WTC11 (cell line): ENCODE measurements at regions not wholly inside any gene's neighbourhood (a gene's known extent, or its start where the extent isn't known, plus 50 kb on each side); places are given as distances from the start of the nearest gene placed in this dataset.

Source experiments
- ATAC-seq: fragments of 200-7000 bp; cut with Tn5 transposase; 2 replicates; pipeline ENCODE4 v1.10.0; 2021; ENCODE audit warnings: mild to moderate bottlenecking, moderate library complexity
- CTCF ChIA-PET: fragments of 300-600 bp; sonication (Branson Sonifier 250); formaldehyde crosslinking; loops from one replicate; lab custom pipeline; 2021; ENCODE audit warnings: antibody characterized with exemption; lab: Charles Lee
- POLR2A ChIA-PET: fragments of 350-600 bp; sonication (Branson Sonifier 250); formaldehyde crosslinking; loops from one replicate; lab custom pipeline; 2021; ENCODE audit warnings: antibody characterized with exemption; lab: Charles Lee
- DNase-seq: peaks from one replicate; pipeline ENCODE4 v3.0.0; 2021; ENCODE audit warnings: low spot score
- H3K27ac Mint-ChIP-seq: 2 replicates; pipeline ENCODE4 v1.8.0; 2021; ENCODE audit warnings: mixed read lengths
- H3K27me3 Mint-ChIP-seq: 2 replicates; pipeline ENCODE4 v1.8.0; 2021; ENCODE audit warnings: low read depth, mild to moderate bottlenecking, moderate library complexity, mixed read lengths
- H3K36me3 Mint-ChIP-seq: 2 replicates; pipeline ENCODE4 v1.8.0; 2021; ENCODE audit warnings: mixed read lengths
- H3K4me1 Mint-ChIP-seq: 2 replicates; pipeline ENCODE4 v1.8.0; 2022; ENCODE audit warnings: mixed read lengths
- H3K4me3 Mint-ChIP-seq: 2 replicates; pipeline ENCODE4 v1.8.0; 2021; ENCODE audit warnings: mild to moderate bottlenecking, moderate library complexity, mixed read lengths
- H3K9me3 Mint-ChIP-seq: 2 replicates; pipeline ENCODE4 v1.8.0; 2021; ENCODE audit warnings: mixed read lengths
- ELF4 ChIP-seq: sonication (generic); formaldehyde crosslinking; IDR thresholded peaks from 2 replicates; pipeline ENCODE4 v1.8.1; 2022; ENCODE audit warnings: low read depth, mild to moderate bottlenecking, moderate library complexity, missing genetic modification reagents
- EMX1 ChIP-seq: fragments of 250-450 bp; sonication (Bioruptor Pico); IDR thresholded peaks from 2 replicates; pipeline ENCODE4 v1.8.0; 2021; ENCODE audit warnings: mild to moderate bottlenecking
- ESRRA ChIP-seq: sonication (generic); formaldehyde crosslinking; IDR thresholded peaks from 2 replicates; pipeline ENCODE4 v1.8.1; 2022; ENCODE audit warnings: mild to moderate bottlenecking, missing genetic modification reagents, borderline replicate concordance
- MYBL2 ChIP-seq: sonication (generic); formaldehyde crosslinking; IDR thresholded peaks from 2 replicates; pipeline ENCODE4 v1.8.1; 2023; ENCODE audit warnings: mild to moderate bottlenecking, moderate library complexity, missing genetic modification reagents
- SOX15 ChIP-seq: fragments of 250-450 bp; sonication (Bioruptor Pico); IDR thresholded peaks from 2 replicates; pipeline ENCODE4 v1.9.0; 2021; ENCODE audit warnings: mild to moderate bottlenecking
- TEAD4 ChIP-seq: sonication (generic); formaldehyde crosslinking; IDR thresholded peaks from 2 replicates; pipeline ENCODE4 v1.8.0; 2022; ENCODE audit warnings: mild to moderate bottlenecking, missing genetic modification reagents
- TP53 ChIP-seq: sonication (generic); formaldehyde crosslinking; IDR thresholded peaks from 2 replicates; pipeline ENCODE4 v1.8.1; 2023; ENCODE audit warnings: mild to moderate bottlenecking, missing genetic modification reagents
- ZNF671 ChIP-seq: fragments of 250-450 bp; sonication (Bioruptor Pico); IDR thresholded peaks from 2 replicates; pipeline ENCODE4 v1.8.0; 2021; ENCODE audit warnings: mild to moderate bottlenecking
- TF ChIP-seq, protein P1 (sequence below): sonication (generic); formaldehyde crosslinking; IDR thresholded peaks from 2 replicates; pipeline ENCODE4 v1.8.1; 2023; ENCODE audit warnings: mild to moderate bottlenecking, missing genetic modification reagents, moderate library complexity
- TF ChIP-seq, protein P2 (sequence below): sonication (generic); formaldehyde crosslinking; conservative IDR thresholded peaks from 2 replicates; pipeline ENCODE4 v1.8.1; 2023; ENCODE audit warnings: mild to moderate bottlenecking, low read depth, missing genetic modification reagents, moderate library complexity
- TF ChIP-seq, protein P3 (sequence below): sonication (generic); formaldehyde crosslinking; IDR thresholded peaks from 2 replicates; pipeline ENCODE4 v1.8.1; 2022; ENCODE audit warnings: missing genetic modification reagents, borderline replicate concordance
- TF ChIP-seq, protein P4 (sequence below): sonication (generic); formaldehyde crosslinking; conservative IDR thresholded peaks from 2 replicates; pipeline ENCODE4 v1.8.1; 2022; ENCODE audit warnings: mild to moderate bottlenecking, missing genetic modification reagents
- TF ChIP-seq, protein P5 (sequence below): sonication (generic); formaldehyde crosslinking; IDR thresholded peaks from 2 replicates; pipeline ENCODE4 v1.8.1; 2023; ENCODE audit warnings: mild to moderate bottlenecking, missing genetic modification reagents, moderate library complexity
- TF ChIP-seq, protein P6 (sequence below): fragments of 250-450 bp; sonication (Bioruptor Pico); IDR thresholded peaks from 2 replicates; pipeline ENCODE4 v2.1.2; 2022; ENCODE audit warnings: mild to moderate bottlenecking, moderate library complexity
- TF ChIP-seq, protein P7 (sequence below): fragments of 250-450 bp; sonication (Bioruptor Pico); IDR thresholded peaks from 2 replicates; pipeline ENCODE4 v1.9.0; 2021; ENCODE audit warnings: mild to moderate bottlenecking

DNA sequence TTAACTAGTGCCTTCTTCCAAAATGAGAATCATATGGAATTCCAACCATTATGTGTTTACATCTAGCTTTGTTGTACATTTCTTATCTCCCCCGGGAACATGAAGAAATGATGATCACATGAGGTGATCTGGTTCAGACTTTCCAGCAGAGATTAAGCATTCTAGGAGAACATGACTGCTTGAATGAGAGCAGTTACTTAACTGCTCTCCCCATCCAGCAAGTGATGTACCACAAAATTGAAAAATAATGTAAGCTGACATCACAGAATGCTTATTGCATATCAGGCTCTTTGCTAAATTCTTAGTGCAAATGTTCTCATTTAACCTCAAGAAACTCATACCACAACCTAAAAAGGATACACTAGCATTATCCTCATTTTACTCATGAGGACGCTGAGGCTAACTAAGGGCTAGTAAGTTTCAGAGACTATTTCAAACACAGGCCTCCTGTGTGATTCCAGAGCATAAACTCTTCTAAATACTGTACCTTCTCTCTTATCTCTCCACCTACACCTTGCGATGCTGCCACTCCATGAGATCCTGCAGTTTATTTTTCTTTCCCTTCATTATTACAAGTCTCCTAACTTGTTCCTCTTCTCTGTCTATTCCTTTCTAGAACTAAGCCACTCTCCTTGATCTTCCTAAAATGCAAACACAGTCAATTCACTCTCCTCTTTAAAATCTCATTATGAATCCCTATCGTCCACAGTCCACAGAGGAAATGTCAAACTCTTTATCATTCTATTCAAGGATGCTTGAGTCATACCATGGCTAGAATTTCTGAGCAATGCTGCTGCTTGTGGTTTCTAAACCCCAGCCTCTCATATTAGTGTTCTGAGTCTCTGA lies 1224.8 kb upstream of the ZEB2 start (continued):
- TF ChIP-seq, protein P1, sequence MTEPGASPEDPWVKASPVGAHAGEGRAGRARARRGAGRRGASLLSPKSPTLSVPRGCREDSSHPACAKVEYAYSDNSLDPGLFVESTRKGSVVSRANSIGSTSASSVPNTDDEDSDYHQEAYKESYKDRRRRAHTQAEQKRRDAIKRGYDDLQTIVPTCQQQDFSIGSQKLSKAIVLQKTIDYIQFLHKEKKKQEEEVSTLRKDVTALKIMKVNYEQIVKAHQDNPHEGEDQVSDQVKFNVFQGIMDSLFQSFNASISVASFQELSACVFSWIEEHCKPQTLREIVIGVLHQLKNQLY = no peak
- TF ChIP-seq SOX15 (CRISPR knock-in tag) (no peak), ESRRA (CRISPR knock-in tag) (no peak), MYBL2 (CRISPR knock-in tag) (no peak), ELF4 (CRISPR knock-in tag) (no peak), TEAD4 (CRISPR knock-in tag) (no peak)
- TF ChIP-seq, protein P2, sequence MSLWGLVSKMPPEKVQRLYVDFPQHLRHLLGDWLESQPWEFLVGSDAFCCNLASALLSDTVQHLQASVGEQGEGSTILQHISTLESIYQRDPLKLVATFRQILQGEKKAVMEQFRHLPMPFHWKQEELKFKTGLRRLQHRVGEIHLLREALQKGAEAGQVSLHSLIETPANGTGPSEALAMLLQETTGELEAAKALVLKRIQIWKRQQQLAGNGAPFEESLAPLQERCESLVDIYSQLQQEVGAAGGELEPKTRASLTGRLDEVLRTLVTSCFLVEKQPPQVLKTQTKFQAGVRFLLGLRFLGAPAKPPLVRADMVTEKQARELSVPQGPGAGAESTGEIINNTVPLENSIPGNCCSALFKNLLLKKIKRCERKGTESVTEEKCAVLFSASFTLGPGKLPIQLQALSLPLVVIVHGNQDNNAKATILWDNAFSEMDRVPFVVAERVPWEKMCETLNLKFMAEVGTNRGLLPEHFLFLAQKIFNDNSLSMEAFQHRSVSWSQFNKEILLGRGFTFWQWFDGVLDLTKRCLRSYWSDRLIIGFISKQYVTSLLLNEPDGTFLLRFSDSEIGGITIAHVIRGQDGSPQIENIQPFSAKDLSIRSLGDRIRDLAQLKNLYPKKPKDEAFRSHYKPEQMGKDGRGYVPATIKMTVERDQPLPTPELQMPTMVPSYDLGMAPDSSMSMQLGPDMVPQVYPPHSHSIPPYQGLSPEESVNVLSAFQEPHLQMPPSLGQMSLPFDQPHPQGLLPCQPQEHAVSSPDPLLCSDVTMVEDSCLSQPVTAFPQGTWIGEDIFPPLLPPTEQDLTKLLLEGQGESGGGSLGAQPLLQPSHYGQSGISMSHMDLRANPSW = no peak
- TF ChIP-seq, protein P3, sequence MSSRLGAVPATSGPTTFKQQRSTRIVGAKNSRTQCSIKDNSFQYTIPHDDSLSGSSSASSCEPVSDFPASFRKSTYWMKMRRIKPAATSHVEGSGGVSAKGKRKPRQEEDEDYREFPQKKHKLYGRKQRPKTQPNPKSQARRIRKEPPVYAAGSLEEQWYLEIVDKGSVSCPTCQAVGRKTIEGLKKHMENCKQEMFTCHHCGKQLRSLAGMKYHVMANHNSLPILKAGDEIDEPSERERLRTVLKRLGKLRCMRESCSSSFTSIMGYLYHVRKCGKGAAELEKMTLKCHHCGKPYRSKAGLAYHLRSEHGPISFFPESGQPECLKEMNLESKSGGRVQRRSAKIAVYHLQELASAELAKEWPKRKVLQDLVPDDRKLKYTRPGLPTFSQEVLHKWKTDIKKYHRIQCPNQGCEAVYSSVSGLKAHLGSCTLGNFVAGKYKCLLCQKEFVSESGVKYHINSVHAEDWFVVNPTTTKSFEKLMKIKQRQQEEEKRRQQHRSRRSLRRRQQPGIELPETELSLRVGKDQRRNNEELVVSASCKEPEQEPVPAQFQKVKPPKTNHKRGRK (CRISPR knock-in tag) = no peak

DNA sequence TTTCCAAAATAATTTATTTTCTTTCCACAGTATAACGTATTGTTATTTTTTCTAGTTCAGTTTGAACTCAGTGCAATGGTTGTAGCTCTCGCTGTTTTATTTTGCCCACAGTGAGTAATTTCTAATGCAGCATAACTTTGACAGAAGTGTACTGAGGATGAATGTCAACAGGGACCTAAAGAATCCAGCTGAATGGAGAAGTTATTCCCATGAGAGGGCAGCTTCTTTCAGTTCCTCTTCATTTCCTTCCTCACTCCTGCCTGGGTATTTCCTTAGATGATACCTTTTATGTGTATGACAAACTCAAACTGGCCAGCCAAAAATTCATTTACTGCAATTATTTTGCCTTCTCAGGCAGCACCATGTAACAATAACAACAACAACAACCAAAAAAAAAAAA lies 1223.1 kb upstream of the ZEB2 start:
- no peaks in the 10 kb centered on the region for H3K27me3 Mint-ChIP-seq
- H3K9me3 Mint-ChIP-seq = no peaks in the 10 kb centered on the region
- DNase-seq = no peak
- peaks cover 7% of the 10 kb centered on the region for H3K4me1 Mint-ChIP-seq
- no peaks in the 10 kb centered on the region for H3K36me3 Mint-ChIP-seq
- TF ChIP-seq, protein P1 = no peak
- TF ChIP-seq, protein P4, sequence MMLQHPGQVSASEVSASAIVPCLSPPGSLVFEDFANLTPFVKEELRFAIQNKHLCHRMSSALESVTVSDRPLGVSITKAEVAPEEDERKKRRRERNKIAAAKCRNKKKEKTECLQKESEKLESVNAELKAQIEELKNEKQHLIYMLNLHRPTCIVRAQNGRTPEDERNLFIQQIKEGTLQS (CRISPR knock-in tag) = no peak
- TF ChIP-seq, protein P5, sequence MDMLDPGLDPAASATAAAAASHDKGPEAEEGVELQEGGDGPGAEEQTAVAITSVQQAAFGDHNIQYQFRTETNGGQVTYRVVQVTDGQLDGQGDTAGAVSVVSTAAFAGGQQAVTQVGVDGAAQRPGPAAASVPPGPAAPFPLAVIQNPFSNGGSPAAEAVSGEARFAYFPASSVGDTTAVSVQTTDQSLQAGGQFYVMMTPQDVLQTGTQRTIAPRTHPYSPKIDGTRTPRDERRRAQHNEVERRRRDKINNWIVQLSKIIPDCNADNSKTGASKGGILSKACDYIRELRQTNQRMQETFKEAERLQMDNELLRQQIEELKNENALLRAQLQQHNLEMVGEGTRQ (CRISPR knock-in tag) = no peak
- no peak for TF ChIP-seq ZNF671 (CRISPR knock-in tag)
- TF ChIP-seq, protein P6, sequence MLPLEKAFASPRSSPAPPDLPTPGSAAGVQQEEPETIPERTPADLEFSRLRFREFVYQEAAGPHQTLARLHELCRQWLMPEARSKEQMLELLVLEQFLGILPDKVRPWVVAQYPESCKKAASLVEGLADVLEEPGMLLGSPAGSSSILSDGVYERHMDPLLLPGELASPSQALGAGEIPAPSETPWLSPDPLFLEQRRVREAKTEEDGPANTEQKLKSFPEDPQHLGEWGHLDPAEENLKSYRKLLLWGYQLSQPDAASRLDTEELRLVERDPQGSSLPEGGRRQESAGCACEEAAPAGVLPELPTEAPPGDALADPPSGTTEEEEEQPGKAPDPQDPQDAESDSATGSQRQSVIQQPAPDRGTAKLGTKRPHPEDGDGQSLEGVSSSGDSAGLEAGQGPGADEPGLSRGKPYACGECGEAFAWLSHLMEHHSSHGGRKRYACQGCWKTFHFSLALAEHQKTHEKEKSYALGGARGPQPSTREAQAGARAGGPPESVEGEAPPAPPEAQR (CRISPR knock-in tag) = no peak
- POLR2A ChIA-PET = no interaction called here
- H3K4me3 Mint-ChIP-seq = no peak overlapping the region
- CTCF ChIA-PET = interaction anchor here (1.0 kb wide), 1 partner anchor 10 kb away, joined by 6 read pairs; no protein-coding TSS in a partner anchor
- no peak overlapping the region for H3K27ac Mint-ChIP-seq
- ATAC-seq = no peak

DNA sequence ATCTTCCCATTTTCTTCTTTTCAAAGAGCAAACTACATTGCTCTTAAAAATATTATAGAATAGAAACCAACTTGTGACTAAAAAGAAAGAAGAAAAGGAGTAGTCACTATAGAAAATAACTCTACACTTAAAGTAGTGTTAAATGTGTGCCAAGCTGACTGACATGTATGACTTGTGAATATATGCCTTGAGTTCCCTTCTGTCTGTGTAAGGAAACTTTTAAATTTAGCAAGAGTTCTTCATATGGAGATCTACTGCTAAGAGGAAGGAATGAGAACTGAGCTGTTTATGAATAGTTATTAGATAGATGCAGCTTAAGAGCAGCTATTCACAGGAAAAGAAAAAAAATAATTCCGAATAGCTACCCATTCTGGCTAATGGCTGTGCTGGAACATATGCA lies 1221.7 kb upstream of the ZEB2 start:
- no peak for DNase-seq
- no peak for ATAC-seq
- TF ChIP-seq EMX1 (CRISPR knock-in tag) (no peak), MYBL2 (CRISPR knock-in tag) (no peak), TP53 (CRISPR knock-in tag) (no peak)
- TF ChIP-seq, protein P7, sequence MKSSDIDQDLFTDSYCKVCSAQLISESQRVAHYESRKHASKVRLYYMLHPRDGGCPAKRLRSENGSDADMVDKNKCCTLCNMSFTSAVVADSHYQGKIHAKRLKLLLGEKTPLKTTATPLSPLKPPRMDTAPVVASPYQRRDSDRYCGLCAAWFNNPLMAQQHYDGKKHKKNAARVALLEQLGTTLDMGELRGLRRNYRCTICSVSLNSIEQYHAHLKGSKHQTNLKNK = no peak
- Mint-ChIP-seq H3K36me3 (no peaks in the 10 kb centered on the region), H3K27ac (no peak overlapping the region), H3K4me3 (no peak overlapping the region), H3K27me3 (no peaks in the 10 kb centered on the region), H3K4me1 (peaks cover 7% of the 10 kb centered on the region), H3K9me3 (no peaks in the 10 kb centered on the region)
- CTCF ChIA-PET = interaction anchor here (1.3 kb wide), 1 partner anchor 11 kb away, joined by 7 read pairs; no protein-coding TSS in a partner anchor
- POLR2A ChIA-PET = no interaction called here
